Activated CD4-positive, alpha-beta memory T cell treated with anti-CD3 and anti-CD28 coated beads for 36 hours (primary cell): ENCODE measurements at regions not wholly inside any gene's neighbourhood (a gene's known extent, or its start where the extent isn't known, plus 50 kb on each side); places are given as distances from the start of the nearest gene placed in this dataset.
"Not testable (repeated sequence)": the region's sequence is repeated elsewhere in the genome, so short reads cannot be mapped to it uniquely, and the experiment has no call there.

ENCODE experiments used
- CTCF ChIA-PET: fragments of 350-600 bp; sonication (Branson Sonifier 250); formaldehyde crosslinking; loops from one replicate; lab custom pipeline; 2021; ENCODE audit warnings: antibody characterized with exemption, inconsistent platforms; lab: Charles Lee
- POLR2A ChIA-PET: fragments of 350-600 bp; sonication (Branson Sonifier 250); formaldehyde crosslinking; loops from one replicate; lab custom pipeline; 2021; ENCODE audit warnings: antibody characterized with exemption; lab: Charles Lee
- DNase-seq: peaks from one replicate; pipeline ENCODE4 v3.0.0-alpha.2; 2020
- H3K27ac Mint-ChIP-seq: one replicate; pipeline ENCODE4 v1.8.0; 2021; ENCODE audit warnings: mixed read lengths
- H3K27me3 Mint-ChIP-seq: one replicate; pipeline ENCODE4 v1.8.0; 2021; ENCODE audit warnings: mixed read lengths
- H3K36me3 Mint-ChIP-seq: one replicate; pipeline ENCODE4 v1.8.0; 2021; ENCODE audit warnings: mixed read lengths
- H3K4me1 Mint-ChIP-seq: one replicate; pipeline ENCODE4 v1.8.0; 2021; ENCODE audit warnings: low read depth, mixed read lengths
- H3K4me3 Mint-ChIP-seq: one replicate; pipeline ENCODE4 v1.8.0; 2021; ENCODE audit warnings: mild to moderate bottlenecking, mixed read lengths
- H3K9me3 Mint-ChIP-seq: one replicate; pipeline ENCODE4 v1.8.0; 2021; ENCODE audit warnings: mixed read lengths
- intact Hi-C: fragments of 100-400 bp; cut with micrococcal nuclease; formaldehyde crosslinking; loops from one replicate; pipeline ENCODE4 v1.15.1; 2023

DNA sequence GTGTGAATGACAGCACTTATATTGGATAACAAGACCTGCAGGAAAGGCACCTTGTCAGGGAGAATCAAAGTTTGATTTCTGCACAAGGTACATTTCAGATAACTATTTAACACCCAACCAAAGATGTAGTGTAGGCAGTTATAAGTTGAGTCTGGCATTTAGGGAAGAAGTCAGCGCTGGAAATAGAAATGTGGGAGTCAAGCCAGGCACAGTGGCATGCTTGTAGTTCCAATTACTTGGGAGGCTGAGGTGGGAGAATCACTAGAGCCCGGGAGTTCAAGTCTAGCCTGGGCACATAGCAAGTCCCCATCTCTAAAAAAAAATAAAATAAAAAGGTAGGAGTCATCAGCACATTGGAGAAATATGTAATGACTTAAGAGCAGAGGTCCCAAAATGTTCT, 295.1 kb downstream of the ZNF674 start:
- DNase-seq = no peak
- no peak overlapping the region for H3K27ac Mint-ChIP-seq
- no peaks in the 10 kb centered on the region for H3K4me1 Mint-ChIP-seq
- POLR2A ChIA-PET = no interaction called here
- intact Hi-C loops = no loop called here
- H3K36me3 Mint-ChIP-seq = no peaks in the 10 kb centered on the region
- H3K27me3 Mint-ChIP-seq = no peaks in the 10 kb centered on the region
- CTCF ChIA-PET = no interaction called here
- H3K4me3 Mint-ChIP-seq = no peak overlapping the region
- H3K9me3 Mint-ChIP-seq = no peaks in the 10 kb centered on the region

DNA sequence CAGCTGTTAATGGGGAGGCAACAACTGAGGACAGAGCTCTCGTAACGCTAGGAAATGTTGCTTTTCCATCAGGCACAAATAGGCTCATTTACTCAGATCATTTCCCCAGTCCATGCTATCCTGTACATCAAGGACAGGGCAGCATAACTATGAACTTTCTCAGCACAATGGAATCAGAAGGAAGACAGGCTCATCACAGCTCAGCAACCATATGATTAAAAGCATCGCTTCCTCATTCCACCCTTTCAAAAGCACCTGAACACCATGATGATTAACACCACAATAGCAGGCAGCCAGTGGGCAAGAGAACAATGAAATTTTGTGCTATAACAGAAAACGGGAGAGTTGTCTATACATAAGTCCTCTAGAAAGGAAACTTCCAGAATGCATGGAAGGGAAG, 297.8 kb downstream of the ZNF674 start:
- no peak for DNase-seq
- Mint-ChIP-seq H3K9me3 (no peaks in the 10 kb centered on the region), H3K4me3 (no peak overlapping the region), H3K36me3 (no peaks in the 10 kb centered on the region), H3K4me1 (no peaks in the 10 kb centered on the region), H3K27me3 (no peaks in the 10 kb centered on the region), H3K27ac (no peak overlapping the region)
- CTCF ChIA-PET = no interaction called here
- intact Hi-C loops = no loop called here
- POLR2A ChIA-PET = no interaction called here

DNA sequence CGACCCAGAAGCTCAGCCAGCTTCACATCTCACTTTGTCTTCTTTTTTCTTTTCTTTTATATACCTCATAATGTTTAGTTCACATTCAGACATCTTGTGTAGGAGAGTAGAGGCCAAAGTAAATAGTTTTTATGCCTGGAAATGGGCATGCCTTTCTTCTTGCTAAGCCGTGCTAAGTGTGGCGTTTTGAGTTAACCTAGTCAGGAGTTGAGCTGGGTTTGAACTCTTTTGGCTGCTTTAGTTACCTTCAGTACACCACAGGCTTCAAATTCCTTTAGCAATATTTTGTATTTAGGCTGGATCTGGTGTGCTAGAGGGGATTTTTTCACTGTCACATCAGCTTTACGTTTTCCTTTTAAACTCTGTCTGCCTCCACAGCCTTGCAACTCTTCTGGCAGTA, 300.8 kb downstream of the ZNF674 start:
- no peak overlapping the region for H3K27ac Mint-ChIP-seq
- CTCF ChIA-PET = no interaction called here
- DNase-seq = no peak
- POLR2A ChIA-PET = no interaction called here
- intact Hi-C loops = no loop called here
- H3K27me3 Mint-ChIP-seq = no peaks in the 10 kb centered on the region
- no peak overlapping the region for H3K4me3 Mint-ChIP-seq
- no peaks in the 10 kb centered on the region for H3K9me3 Mint-ChIP-seq
- H3K4me1 Mint-ChIP-seq = no peaks in the 10 kb centered on the region
- no peaks in the 10 kb centered on the region for H3K36me3 Mint-ChIP-seq

DNA sequence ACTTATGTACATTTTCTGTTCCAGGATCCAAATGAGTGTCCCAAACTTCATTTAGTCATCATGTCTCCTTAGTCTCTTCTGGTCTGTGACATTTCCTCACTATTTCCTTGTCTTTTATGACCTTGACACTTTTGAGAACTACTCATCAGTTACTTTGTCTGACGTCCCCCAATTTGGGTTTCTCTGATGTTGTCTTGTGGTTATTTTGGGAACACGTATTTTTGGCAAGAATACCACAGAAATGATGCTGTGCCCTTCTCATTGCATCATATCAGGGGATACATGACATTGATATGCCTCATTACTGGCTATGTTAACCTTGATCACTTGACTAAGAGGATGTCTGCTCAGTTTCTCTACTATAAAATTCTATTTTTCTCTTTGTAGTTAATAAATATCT, 308.8 kb downstream of the ZNF674 start:
- H3K27me3 Mint-ChIP-seq = no peaks in the 10 kb centered on the region
- POLR2A ChIA-PET = no interaction called here

DNA sequence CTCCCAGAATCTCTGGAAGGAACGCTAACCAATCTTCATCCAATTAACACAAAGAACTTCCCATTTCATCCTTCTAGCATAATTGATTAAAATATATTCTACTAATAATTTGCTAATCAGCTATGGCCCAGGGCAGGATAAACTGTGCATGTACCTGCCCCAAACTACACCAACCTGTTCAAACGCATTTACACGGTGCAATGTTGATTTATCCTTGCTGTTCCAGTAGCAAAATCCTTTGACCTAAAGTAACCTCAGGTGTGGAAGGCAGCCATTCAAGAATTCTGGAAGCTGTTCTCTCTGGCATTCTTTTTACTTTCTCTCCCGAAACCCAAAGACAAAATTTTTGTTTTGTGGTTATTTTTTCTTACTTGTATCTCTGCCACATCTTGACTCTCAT, 309.4 kb downstream of the ZNF674 start:
- intact Hi-C loops = no loop called here
- H3K4me1 Mint-ChIP-seq = no peaks in the 10 kb centered on the region
- DNase-seq = no peak
- no peaks in the 10 kb centered on the region for H3K36me3 Mint-ChIP-seq
- no peaks in the 10 kb centered on the region for H3K9me3 Mint-ChIP-seq
- H3K27me3 Mint-ChIP-seq = no peaks in the 10 kb centered on the region
- H3K4me3 Mint-ChIP-seq = no peak overlapping the region
- POLR2A ChIA-PET = no interaction called here
- CTCF ChIA-PET = no interaction called here
- no peak overlapping the region for H3K27ac Mint-ChIP-seq

More for the DNA sequence above, 308.8 kb downstream of the ZNF674 start:
- Mint-ChIP-seq H3K4me3 (no peak overlapping the region), H3K9me3 (no peaks in the 10 kb centered on the region), H3K36me3 (no peaks in the 10 kb centered on the region), H3K27ac (no peak overlapping the region), H3K4me1 (no peaks in the 10 kb centered on the region)
- intact Hi-C loops = no loop called here
- CTCF ChIA-PET = no interaction called here
- no peak for DNase-seq

DNA sequence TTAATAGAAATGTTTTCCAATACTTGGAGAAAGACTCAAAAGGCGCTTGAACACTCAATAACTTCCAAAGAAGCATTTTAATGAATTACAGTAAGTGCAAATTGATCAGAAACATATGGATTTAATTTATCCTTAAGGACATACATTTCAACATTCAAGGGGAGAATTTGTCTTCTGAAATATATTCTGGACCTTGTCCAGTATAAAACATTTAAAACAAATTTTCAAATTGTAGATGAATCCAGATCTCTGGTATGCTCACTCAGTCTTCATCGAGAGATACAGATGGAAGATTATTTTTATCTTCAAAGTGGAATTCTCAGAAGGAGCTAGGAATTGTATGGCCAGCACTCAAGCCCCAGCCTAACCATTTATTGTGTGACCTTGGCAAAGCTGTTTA, 310.4 kb downstream of the ZNF674 start:
- no peaks in the 10 kb centered on the region for H3K9me3 Mint-ChIP-seq
- ChIA-PET POLR2A (no interaction called here), CTCF (no interaction called here)
- no peak overlapping the region for H3K27ac Mint-ChIP-seq
- H3K4me3 Mint-ChIP-seq = no peak overlapping the region
- intact Hi-C loops = no loop called here
- H3K27me3 Mint-ChIP-seq = no peaks in the 10 kb centered on the region
- H3K36me3 Mint-ChIP-seq = no peaks in the 10 kb centered on the region
- no peak for DNase-seq
- no peaks in the 10 kb centered on the region for H3K4me1 Mint-ChIP-seq

DNA sequence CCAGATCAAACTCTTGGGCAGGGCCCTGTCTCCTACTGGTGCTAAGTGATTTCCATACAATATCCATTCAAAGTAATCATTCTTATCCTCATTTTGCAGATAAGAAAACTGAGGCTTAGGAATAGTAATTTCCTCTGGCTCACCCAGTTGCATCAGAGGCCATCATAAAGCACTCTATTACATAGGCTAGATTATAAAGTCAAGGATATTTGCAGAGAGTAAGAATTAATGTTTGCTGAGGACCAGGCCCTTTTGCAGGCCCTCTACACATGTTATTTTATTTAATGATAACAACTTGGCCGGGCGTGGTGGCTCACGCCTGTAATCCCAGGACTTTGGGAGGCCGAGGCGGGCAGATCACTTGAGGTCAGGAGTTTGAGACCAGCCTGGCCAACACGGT, 316.8 kb downstream of the ZNF674 start:
- no peaks in the 10 kb centered on the region for H3K4me1 Mint-ChIP-seq
- H3K9me3 Mint-ChIP-seq = no peaks in the 10 kb centered on the region
- ChIA-PET CTCF (no interaction called here), POLR2A (no interaction called here)
- intact Hi-C loops = no loop called here
- no peak overlapping the region for H3K27ac Mint-ChIP-seq
- no peaks in the 10 kb centered on the region for H3K36me3 Mint-ChIP-seq
- no peak overlapping the region for H3K4me3 Mint-ChIP-seq
- no peak for DNase-seq
- no peaks in the 10 kb centered on the region for H3K27me3 Mint-ChIP-seq

DNA sequence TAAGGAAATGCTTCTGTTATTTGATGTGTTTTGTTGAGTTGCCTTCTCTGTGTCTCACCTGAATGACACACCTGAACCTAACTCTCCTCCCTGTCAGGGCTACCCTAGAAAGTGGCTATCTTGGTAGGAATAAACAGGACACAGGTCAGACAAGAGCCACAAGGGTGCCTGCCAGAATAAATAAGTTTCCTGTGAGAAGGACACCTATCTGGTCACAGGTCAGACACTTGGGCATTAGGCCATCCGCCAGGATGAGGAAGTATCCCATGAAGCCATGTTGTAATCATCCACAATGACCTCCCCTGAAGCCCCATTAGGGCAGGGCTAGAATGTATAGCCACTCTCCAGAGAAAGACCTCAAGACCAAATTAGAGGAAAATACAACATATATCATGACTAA, 318.8 kb downstream of the ZNF674 start:
- H3K36me3 Mint-ChIP-seq = no peaks in the 10 kb centered on the region
- no peaks in the 10 kb centered on the region for H3K4me1 Mint-ChIP-seq
- ChIA-PET CTCF (no interaction called here), POLR2A (no interaction called here)
- H3K4me3 Mint-ChIP-seq = no peak overlapping the region
- DNase-seq = no peak
- no peaks in the 10 kb centered on the region for H3K27me3 Mint-ChIP-seq
- H3K27ac Mint-ChIP-seq = no peak overlapping the region
- H3K9me3 Mint-ChIP-seq = no peaks in the 10 kb centered on the region
- intact Hi-C loops = no loop called here

DNA sequence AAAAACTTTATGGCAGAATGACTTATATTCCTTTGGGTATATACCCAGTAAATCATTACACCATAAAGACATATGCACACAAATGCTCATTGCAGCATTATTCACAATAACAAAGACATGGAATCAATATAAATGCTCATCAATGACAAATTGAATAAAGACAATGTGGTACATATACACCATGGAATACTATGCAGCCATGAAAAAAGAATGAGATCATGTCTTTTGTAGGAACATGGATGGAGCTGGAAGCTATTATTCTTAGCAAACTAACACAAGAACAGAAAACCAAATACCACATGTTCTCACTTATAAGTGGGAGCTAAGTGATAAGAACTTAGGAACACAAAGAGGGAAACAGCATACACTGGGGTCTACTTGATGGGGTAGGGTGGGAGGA, 321.7 kb downstream of the ZNF674 start:
- H3K4me3 Mint-ChIP-seq, intact Hi-C loops, H3K4me1 Mint-ChIP-seq, CTCF ChIA-PET, POLR2A ChIA-PET, H3K27ac Mint-ChIP-seq, H3K9me3 Mint-ChIP-seq, H3K27me3 Mint-ChIP-seq, DNase-seq, H3K36me3 Mint-ChIP-seq: not testable (repeated sequence)

DNA sequence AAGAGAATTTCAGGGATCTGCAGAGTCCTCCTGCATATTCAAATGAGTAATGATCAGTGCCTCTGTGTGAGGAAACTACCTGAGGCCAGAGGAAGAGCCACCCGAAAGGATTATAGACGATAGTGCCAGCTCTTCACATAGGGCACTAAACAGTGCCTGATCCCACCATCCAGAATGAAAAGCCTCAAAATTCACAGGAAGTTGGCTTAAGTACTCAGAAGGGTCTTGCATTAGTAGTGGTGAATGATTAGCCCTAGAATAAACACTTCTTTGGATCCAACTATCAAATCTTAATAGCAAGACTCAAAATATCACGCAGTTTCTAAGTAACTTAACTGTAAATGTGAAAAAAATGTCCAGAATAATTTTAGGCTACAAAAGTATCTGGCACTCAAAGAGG, 324.4 kb downstream of the ZNF674 start:
- no peak for DNase-seq
- Mint-ChIP-seq H3K27ac (no peak overlapping the region), H3K27me3 (no peaks in the 10 kb centered on the region), H3K4me3 (no peak overlapping the region), H3K36me3 (no peaks in the 10 kb centered on the region), H3K9me3 (no peaks in the 10 kb centered on the region), H3K4me1 (no peaks in the 10 kb centered on the region)
- intact Hi-C loops = no loop called here
- ChIA-PET CTCF (no interaction called here), POLR2A (no interaction called here)

DNA sequence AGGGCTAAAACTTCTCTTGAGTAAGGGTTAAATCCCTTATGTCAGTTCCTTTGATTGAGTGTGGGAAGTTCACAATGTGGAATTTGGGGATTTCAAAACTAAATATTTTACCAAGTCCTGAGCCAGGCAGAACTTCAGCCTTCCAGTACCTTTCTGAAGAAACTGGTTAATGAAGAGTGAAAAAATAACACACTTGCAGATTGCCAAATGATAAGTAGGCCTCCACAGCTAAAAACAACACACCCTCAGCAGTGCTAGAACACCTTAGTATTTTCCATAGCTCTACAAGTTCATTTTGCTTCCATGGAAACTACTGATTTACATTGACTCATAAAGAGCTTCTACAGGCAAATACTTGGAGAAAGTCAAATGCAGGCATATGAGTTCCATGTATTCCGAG, 326.8 kb downstream of the ZNF674 start:
- no peaks in the 10 kb centered on the region for H3K27me3 Mint-ChIP-seq
- no peaks in the 10 kb centered on the region for H3K4me1 Mint-ChIP-seq
- H3K36me3 Mint-ChIP-seq = no peaks in the 10 kb centered on the region
- no peak overlapping the region for H3K4me3 Mint-ChIP-seq
- no peak overlapping the region for H3K27ac Mint-ChIP-seq
- ChIA-PET POLR2A (no interaction called here), CTCF (no interaction called here)
- intact Hi-C loops = no loop called here
- H3K9me3 Mint-ChIP-seq = no peaks in the 10 kb centered on the region
- no peak for DNase-seq

DNA sequence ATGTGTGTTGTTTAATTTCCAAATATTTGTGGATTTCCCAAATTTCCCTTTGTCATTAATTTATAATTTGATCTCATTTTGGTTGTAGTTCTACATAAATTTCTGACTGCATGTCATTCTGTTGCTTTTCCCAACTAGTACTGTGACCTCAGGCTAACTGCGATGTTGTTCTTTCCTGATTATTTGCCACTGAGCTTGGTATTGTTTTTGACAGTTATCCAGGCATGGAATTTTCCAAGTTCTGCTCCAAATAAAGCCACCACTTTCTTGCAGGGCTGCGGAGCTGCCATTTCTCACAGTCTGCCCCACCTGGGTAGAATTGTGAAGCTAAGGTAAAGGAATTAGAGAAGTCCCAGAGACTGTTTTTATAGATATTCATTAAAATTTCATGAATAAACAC, 328.8 kb downstream of the ZNF674 start:
- no peak overlapping the region for H3K4me3 Mint-ChIP-seq
- DNase-seq = no peak
- no peaks in the 10 kb centered on the region for H3K9me3 Mint-ChIP-seq
- H3K27me3 Mint-ChIP-seq = no peaks in the 10 kb centered on the region
- H3K4me1 Mint-ChIP-seq = no peaks in the 10 kb centered on the region
- ChIA-PET CTCF (no interaction called here), POLR2A (no interaction called here)
- H3K27ac Mint-ChIP-seq = no peak overlapping the region
- no peaks in the 10 kb centered on the region for H3K36me3 Mint-ChIP-seq
- intact Hi-C loops = no loop called here

DNA sequence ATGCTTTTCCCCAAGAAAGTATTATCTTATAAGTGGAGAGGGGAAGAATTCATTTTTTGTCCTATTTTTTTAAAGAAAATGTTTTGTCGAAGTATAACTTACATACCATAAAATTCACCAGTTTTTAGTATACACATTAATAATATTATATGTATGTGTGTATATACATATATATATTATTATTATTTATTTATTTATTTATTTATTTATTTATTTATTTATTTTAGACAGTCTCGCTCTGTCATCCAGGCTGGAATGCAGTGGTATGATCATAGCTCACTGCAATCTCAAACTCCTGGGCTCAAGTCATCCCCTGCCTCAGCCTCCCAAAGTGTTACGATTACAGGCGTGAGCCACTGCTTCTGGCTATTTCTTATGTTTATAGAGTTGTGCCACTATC, 334.1 kb downstream of the ZNF674 start:
- H3K27ac Mint-ChIP-seq = no peak overlapping the region
- no peak for DNase-seq
- ChIA-PET CTCF (no interaction called here), POLR2A (no interaction called here)
- no peaks in the 10 kb centered on the region for H3K9me3 Mint-ChIP-seq
- peaks cover 23% of the 10 kb centered on the region for H3K4me1 Mint-ChIP-seq
- no peak overlapping the region for H3K4me3 Mint-ChIP-seq
- H3K36me3 Mint-ChIP-seq = no peaks in the 10 kb centered on the region
- intact Hi-C loops = no loop called here
- H3K27me3 Mint-ChIP-seq = no peaks in the 10 kb centered on the region

DNA sequence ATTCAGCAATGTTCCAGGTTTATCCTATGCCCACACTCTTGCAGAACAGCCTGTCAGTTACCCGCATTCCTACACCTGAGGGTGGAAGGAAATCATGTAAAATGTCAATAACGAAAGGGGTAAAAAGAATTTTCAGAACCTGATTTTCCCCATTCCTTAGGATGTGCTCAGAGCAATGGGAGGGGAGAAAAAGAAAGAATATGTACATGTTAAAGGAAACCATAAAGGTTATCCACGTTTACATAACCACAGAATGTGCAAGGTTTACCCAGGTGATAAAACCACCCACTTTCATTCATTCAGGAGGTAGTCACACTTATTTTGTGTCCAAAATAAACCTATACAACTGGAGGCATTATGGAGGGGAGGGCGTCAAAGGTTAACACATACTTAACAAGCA, 335.5 kb downstream of the ZNF674 start:
- intact Hi-C loops = loop anchor here (10.0 kb wide), 2 partner anchors 115 to 355 kb away; no protein-coding TSS in a partner anchor

More for the DNA sequence above, 335.5 kb downstream of the ZNF674 start:
- CTCF ChIA-PET = no interaction called here
- Mint-ChIP-seq H3K9me3 (no peaks in the 10 kb centered on the region), H3K27me3 (no peaks in the 10 kb centered on the region), H3K36me3 (no peaks in the 10 kb centered on the region), H3K27ac (no peak overlapping the region), H3K4me3 (no peak overlapping the region), H3K4me1 (peaks cover 29% of the 10 kb centered on the region)
- no peak for DNase-seq
- POLR2A ChIA-PET = no interaction called here
